Adipocyte (in vitro differentiated cells): ENCODE measurements at regions not wholly inside any gene's neighbourhood (a gene's known extent, or its start where the extent isn't known, plus 50 kb on each side); places are given as distances from the start of the nearest gene placed in this dataset.

Experiments used
- DNase-seq: peaks from one replicate; pipeline ENCODE4 v3.0.0-alpha.2; 2015; ENCODE audit warnings: low read depth
- H3K27me3 ChIP-seq: replicated peaks from 2 replicates; pipeline ENCODE4 v1.7.0; 2013; ENCODE audit warnings: mild to moderate bottlenecking, low read length, moderate library complexity; ENCODE audit not compliant: control insufficient read depth, insufficient read depth
- H3K36me3 ChIP-seq: 2 replicates; pipeline ENCODE4 v1.7.0; 2013; ENCODE audit warnings: low read length, mild to moderate bottlenecking, moderate library complexity; ENCODE audit not compliant: control insufficient read depth, insufficient read depth, severe bottlenecking
- H3K4me1 ChIP-seq: 2 replicates; pipeline ENCODE4 v1.7.0; 2013; ENCODE audit warnings: mild to moderate bottlenecking, low read length, moderate library complexity; ENCODE audit not compliant: control insufficient read depth, insufficient read depth
- H3K4me3 ChIP-seq: 2 replicates; pipeline ENCODE4 v1.7.0; 2013; ENCODE audit warnings: mild to moderate bottlenecking, low read length, moderate library complexity
- H3K9ac ChIP-seq: 2 replicates; pipeline ENCODE4 v1.7.0; 2013; ENCODE audit warnings: mild to moderate bottlenecking, low read length, moderate library complexity
- H3K9me3 ChIP-seq: 2 replicates; pipeline ENCODE4 v1.7.0; 2013; ENCODE audit warnings: mild to moderate bottlenecking, low read length, moderate library complexity; ENCODE audit not compliant: control insufficient read depth

- H3K4me1 ChIP-seq = peaks cover 6% of the 10 kb centered on the region
- H3K27me3 ChIP-seq = no peaks in the 10 kb centered on the region
- H3K36me3 ChIP-seq = no peaks in the 10 kb centered on the region
- no peak for DNase-seq
- no peaks in the 10 kb centered on the region for H3K9me3 ChIP-seq
- H3K4me3 ChIP-seq = no peak overlapping the region
- no peak overlapping the region for H3K9ac ChIP-seq
These were observed 209.6 kb downstream of the NUAK1 start for GRCh38 chr12:105929192-105929591.

- Histone ChIP-seq H3K9ac (no peak overlapping the region), H3K27me3 (no peaks in the 10 kb centered on the region), H3K9me3 (no peaks in the 10 kb centered on the region), H3K4me1 (peaks cover 20% of the 10 kb centered on the region), H3K4me3 (no peak overlapping the region), H3K36me3 (no peaks in the 10 kb centered on the region)
- no peak for DNase-seq
These were observed 207.9 kb downstream of the NUAK1 start for GRCh38 chr12:105930557-105931503.

- H3K27me3 ChIP-seq = no peaks in the 10 kb centered on the region
- no peak overlapping the region for H3K4me3 ChIP-seq
- no peak overlapping the region for H3K9ac ChIP-seq
- no peaks in the 10 kb centered on the region for H3K36me3 ChIP-seq
- H3K4me1 ChIP-seq = peaks cover 20% of the 10 kb centered on the region
- no peak for DNase-seq
- H3K9me3 ChIP-seq = no peaks in the 10 kb centered on the region
These were observed 206.8 kb downstream of the NUAK1 start for GRCh38 chr12:105931762-105932570.

GRCh38 chr12:105933671-105934665 is 204.8 kb downstream of the NUAK1 start:
- Histone ChIP-seq H3K4me3 (no peak overlapping the region), H3K36me3 (no peaks in the 10 kb centered on the region), H3K9ac (peak overlapping the region; percentile 8), H3K4me1 (peaks cover 20% of the 10 kb centered on the region), H3K9me3 (no peaks in the 10 kb centered on the region), H3K27me3 (no peaks in the 10 kb centered on the region)
- peak; percentile 95 for DNase-seq

- no peak for DNase-seq
- H3K9ac ChIP-seq = peak overlapping the region; percentile 1
- no peak overlapping the region for H3K4me3 ChIP-seq
- H3K36me3 ChIP-seq = no peaks in the 10 kb centered on the region
- H3K4me1 ChIP-seq = peaks cover 20% of the 10 kb centered on the region
- no peaks in the 10 kb centered on the region for H3K27me3 ChIP-seq
- H3K9me3 ChIP-seq = no peaks in the 10 kb centered on the region
These were observed 203.6 kb downstream of the NUAK1 start for GRCh38 chr12:105935106-105935505.

GRCh38 chr12:105935981-105936380 is 202.8 kb downstream of the NUAK1 start:
- Histone ChIP-seq H3K9me3 (no peaks in the 10 kb centered on the region), H3K36me3 (no peaks in the 10 kb centered on the region), H3K27me3 (no peaks in the 10 kb centered on the region), H3K9ac (no peak overlapping the region), H3K4me1 (peaks cover 20% of the 10 kb centered on the region), H3K4me3 (no peak overlapping the region)
- peak; percentile 39 for DNase-seq

- peaks cover 20% of the 10 kb centered on the region for H3K4me1 ChIP-seq
- no peaks in the 10 kb centered on the region for H3K36me3 ChIP-seq
- H3K9me3 ChIP-seq = no peaks in the 10 kb centered on the region
- no peak for DNase-seq
- no peak overlapping the region for H3K4me3 ChIP-seq
- no peaks in the 10 kb centered on the region for H3K27me3 ChIP-seq
- H3K9ac ChIP-seq = no peak overlapping the region
These were observed 202.3 kb downstream of the NUAK1 start for GRCh38 chr12:105936496-105936895.

GRCh38 chr12:105937009-105937408 is 201.7 kb downstream of the NUAK1 start:
- H3K9ac ChIP-seq = no peak overlapping the region
- no peak overlapping the region for H3K4me3 ChIP-seq
- H3K27me3 ChIP-seq = no peaks in the 10 kb centered on the region
- no peaks in the 10 kb centered on the region for H3K9me3 ChIP-seq
- H3K4me1 ChIP-seq = peaks cover 20% of the 10 kb centered on the region
- no peaks in the 10 kb centered on the region for H3K36me3 ChIP-seq
- no peak for DNase-seq

GRCh38 chr12:105939181-105939721 is 199.5 kb downstream of the NUAK1 start:
- H3K27me3 ChIP-seq = no peaks in the 10 kb centered on the region
- no peak for DNase-seq
- no peaks in the 10 kb centered on the region for H3K36me3 ChIP-seq
- H3K9ac ChIP-seq = no peak overlapping the region
- no peak overlapping the region for H3K4me3 ChIP-seq
- peaks cover 13% of the 10 kb centered on the region for H3K4me1 ChIP-seq
- no peaks in the 10 kb centered on the region for H3K9me3 ChIP-seq

GRCh38 chr12:105942281-105942680 is 196.5 kb downstream of the NUAK1 start:
- H3K9me3 ChIP-seq = no peaks in the 10 kb centered on the region
- no peak for DNase-seq
- no peaks in the 10 kb centered on the region for H3K36me3 ChIP-seq

More at GRCh38 chr12:105942281-105942680, 196.5 kb downstream of the NUAK1 start:
- no peaks in the 10 kb centered on the region for H3K27me3 ChIP-seq
- H3K4me1 ChIP-seq = no peaks in the 10 kb centered on the region
- H3K9ac ChIP-seq = no peak overlapping the region
- H3K4me3 ChIP-seq = no peak overlapping the region
